ENCODE measurements at regions not wholly inside any gene's neighbourhood (a gene's known extent, or its start where the extent isn't known, plus 50 kb on each side); places are given as distances from the start of the nearest gene placed in this dataset.
A peak's percentile ranks its signal among the peaks of the same experiment; 100 is the strongest.

DNA sequence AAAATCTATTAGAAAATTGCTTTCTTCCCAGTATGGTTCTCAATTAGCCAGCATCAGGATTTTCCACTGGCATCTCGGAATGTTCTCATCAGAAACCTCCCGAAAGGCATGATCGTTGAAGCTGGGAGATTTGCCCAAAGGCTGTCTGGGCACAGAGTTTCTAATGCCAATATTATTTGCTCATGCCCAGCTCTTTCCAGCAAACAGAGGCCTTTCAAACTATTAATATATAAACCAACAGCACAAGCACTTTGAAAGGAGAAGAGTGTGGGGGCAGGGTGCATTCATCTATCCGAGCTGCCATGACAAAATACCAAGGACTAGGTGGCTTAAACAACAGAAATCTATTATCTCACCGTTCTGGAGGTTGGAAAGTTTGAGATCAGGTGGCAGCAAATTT is 88.3 kb upstream of the MSX1 start:
- intact Hi-C loops (cut with DNase I) = no loop called here

DNA sequence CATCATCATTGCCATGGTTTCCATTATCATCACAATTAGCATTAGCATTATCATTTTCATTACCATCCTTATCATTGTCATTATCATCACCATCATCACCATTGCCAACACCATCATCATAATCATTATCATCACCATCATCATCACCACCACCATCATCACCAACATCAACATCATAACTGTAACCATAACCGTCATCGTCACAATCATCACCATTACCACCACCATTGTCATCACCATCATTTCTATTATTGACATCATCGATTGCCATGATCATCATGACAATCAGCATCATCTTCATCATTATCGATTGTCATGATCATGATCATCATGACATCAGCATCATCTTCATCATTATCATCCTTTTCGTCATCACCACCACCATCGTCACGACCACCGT is 88.9 kb upstream of the MSX1 start:
- no peaks in the 10 kb centered on the region for H3K36me3 ChIP-seq (replicated peaks in 1 of 2; ENCODE audit: insufficient read depth in 1 of 2, low read depth in 2 of 2)
- 90% methylated on average over 8 of the region's 8 CpGs for WGBS, 2 donors
- no peaks in the 10 kb centered on the region for H3K9me3 ChIP-seq
- no peak for ATAC-seq
- no peaks in the 10 kb centered on the region for H3K27me3 ChIP-seq
- H3K4me3 ChIP-seq = no peak overlapping the region
- no peaks in the 10 kb centered on the region for H3K4me1 ChIP-seq
- TF ChIP-seq, protein P1, sequence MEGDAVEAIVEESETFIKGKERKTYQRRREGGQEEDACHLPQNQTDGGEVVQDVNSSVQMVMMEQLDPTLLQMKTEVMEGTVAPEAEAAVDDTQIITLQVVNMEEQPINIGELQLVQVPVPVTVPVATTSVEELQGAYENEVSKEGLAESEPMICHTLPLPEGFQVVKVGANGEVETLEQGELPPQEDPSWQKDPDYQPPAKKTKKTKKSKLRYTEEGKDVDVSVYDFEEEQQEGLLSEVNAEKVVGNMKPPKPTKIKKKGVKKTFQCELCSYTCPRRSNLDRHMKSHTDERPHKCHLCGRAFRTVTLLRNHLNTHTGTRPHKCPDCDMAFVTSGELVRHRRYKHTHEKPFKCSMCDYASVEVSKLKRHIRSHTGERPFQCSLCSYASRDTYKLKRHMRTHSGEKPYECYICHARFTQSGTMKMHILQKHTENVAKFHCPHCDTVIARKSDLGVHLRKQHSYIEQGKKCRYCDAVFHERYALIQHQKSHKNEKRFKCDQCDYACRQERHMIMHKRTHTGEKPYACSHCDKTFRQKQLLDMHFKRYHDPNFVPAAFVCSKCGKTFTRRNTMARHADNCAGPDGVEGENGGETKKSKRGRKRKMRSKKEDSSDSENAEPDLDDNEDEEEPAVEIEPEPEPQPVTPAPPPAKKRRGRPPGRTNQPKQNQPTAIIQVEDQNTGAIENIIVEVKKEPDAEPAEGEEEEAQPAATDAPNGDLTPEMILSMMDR (IDR thresholded peaks at IDR 0.05) = no peak
- TF ChIP-seq POLR2A (IDR thresholded peaks at IDR 0.05) = no peak
- intact Hi-C loops (cut with DNase I) = no loop called here
- DNase-seq = no peak
- no peak overlapping the region for H3K27ac ChIP-seq

More for the DNA sequence above, 88.3 kb upstream of the MSX1 start:
- WGBS, 2 donors = 40 to 55% methylated on average over 5 of the region's 5 CpGs
- no peaks in the 10 kb centered on the region for H3K36me3 ChIP-seq (replicated peaks in 1 of 2; ENCODE audit: insufficient read depth in 1 of 2, low read depth in 2 of 2)
- no peak overlapping the region for H3K27ac ChIP-seq
- H3K4me3 ChIP-seq = no peak overlapping the region
- DNase-seq (peak in 3 of 4 donors; percentile 10 to 15 (median 14)), ATAC-seq (peak; percentile 30)
- TF ChIP-seq, protein P1 (IDR thresholded peaks at IDR 0.05) = no peak
- TF ChIP-seq POLR2A (IDR thresholded peaks at IDR 0.05) = no peak
- H3K9me3 ChIP-seq = no peaks in the 10 kb centered on the region
- H3K27me3 ChIP-seq = no peaks in the 10 kb centered on the region
- H3K4me1 ChIP-seq = no peaks in the 10 kb centered on the region

DNA sequence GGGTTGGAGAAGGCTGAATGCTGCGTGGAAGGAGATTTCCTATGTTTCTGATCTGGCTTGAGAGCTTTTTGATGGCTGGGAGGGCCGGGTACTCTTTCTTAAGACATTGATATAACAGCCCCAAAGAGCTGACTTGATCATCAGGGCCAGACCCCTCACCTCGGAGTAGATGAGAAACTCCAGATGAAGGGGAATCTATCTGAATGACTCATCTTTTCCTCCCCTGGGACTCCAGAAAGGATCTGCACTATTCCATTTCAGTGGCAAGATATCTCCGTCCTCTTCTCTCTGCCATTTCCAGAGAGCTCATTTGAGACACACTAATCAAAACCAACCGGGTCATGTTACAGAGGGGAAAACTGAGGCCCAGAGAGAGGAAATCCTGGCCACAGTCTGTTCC is 92.9 kb upstream of the MSX1 start:
- 83 to 84% methylated on average over 5 of the region's 5 CpGs for WGBS, 2 donors
- no peak for DNase-seq
- no peak for ATAC-seq
- Histone ChIP-seq H3K9me3 (no peaks in the 10 kb centered on the region), H3K4me1 (no peaks in the 10 kb centered on the region), H3K4me3 (no peak overlapping the region), H3K36me3 (replicated peaks in 1 of 2; ENCODE audit: insufficient read depth in 1 of 2, low read depth in 2 of 2) (no peaks in the 10 kb centered on the region), H3K27me3 (no peaks in the 10 kb centered on the region), H3K27ac (no peak overlapping the region)
- intact Hi-C loops (cut with DNase I) = no loop called here
- TF ChIP-seq, protein P1 (IDR thresholded peaks at IDR 0.05) = no peak
- TF ChIP-seq POLR2A (IDR thresholded peaks at IDR 0.05) = no peak

DNA sequence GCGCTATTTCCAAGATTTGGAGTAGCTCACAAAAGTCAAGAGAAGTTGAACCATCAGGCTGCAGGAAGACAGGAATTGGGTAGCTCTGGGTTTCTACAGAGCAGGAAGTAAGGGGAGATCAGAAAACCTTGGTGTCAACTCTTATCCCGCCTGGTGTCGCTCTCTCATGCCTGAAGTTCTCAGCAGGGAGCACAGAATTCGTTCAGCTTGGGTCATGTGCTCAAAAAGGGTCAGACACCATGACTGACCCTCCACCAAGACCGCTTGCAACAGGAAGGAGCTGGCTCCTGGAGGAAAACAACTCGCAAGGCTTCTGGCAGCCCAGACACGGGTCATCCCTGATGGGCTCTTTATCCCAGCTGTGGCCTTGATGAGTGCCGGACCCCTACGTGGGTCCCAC is 93.7 kb upstream of the MSX1 start:
- H3K4me1 ChIP-seq = no peaks in the 10 kb centered on the region
- ATAC-seq (no peak), DNase-seq (no peak)
- no peaks in the 10 kb centered on the region for H3K9me3 ChIP-seq
- H3K27me3 ChIP-seq = no peaks in the 10 kb centered on the region
- 76 to 83% methylated on average over 5 to 9 of the region's 9 CpGs for WGBS, 2 donors
- no peak overlapping the region for H3K27ac ChIP-seq
- TF ChIP-seq, protein P1 (IDR thresholded peaks at IDR 0.05) = no peak
- TF ChIP-seq POLR2A (IDR thresholded peaks at IDR 0.05) = no peak
- intact Hi-C loops (cut with DNase I) = no loop called here
- no peaks in the 10 kb centered on the region for H3K36me3 ChIP-seq (replicated peaks in 1 of 2; ENCODE audit: insufficient read depth in 1 of 2, low read depth in 2 of 2)
- no peak overlapping the region for H3K4me3 ChIP-seq

DNA sequence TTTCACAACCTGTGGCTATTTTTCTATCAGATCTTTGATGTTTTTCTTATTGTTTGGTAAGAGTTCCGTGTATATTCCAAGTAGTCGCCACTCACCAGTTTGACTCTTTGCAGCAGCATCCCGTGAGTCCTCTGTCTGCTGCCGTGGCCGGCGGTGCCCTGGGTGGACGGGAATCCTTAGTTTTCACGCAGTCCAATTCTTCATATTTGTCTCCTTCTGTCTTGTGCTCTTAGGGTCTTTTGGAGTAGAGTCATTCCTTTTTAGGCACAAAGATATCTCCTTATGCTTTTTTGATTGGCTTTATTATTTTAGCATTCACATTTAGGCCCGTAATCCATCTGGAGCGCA is 94.9 kb upstream of the MSX1 start:
- DNase-seq = no peak
- Histone ChIP-seq H3K27me3 (no peaks in the 10 kb centered on the region), H3K4me1 (no peaks in the 10 kb centered on the region), H3K36me3 (replicated peaks in 1 of 2; ENCODE audit: insufficient read depth in 1 of 2, low read depth in 2 of 2) (no peaks in the 10 kb centered on the region), H3K27ac (no peak overlapping the region), H3K4me3 (no peak overlapping the region), H3K9me3 (no peaks in the 10 kb centered on the region)
- intact Hi-C loops (cut with DNase I) = no loop called here
- ATAC-seq = no peak
- 88 to 92% methylated on average over 10 of the region's 10 CpGs for WGBS, 2 donors
- TF ChIP-seq, protein P1 (IDR thresholded peaks at IDR 0.05) = no peak
- TF ChIP-seq POLR2A (IDR thresholded peaks at IDR 0.05) = no peak

Data from body of pancreas (tissue), 4 donors.